Activated CD4-positive, alpha-beta T cell treated with anti-CD3 and anti-CD28 coated beads, Interleukin-2, amount 50 U/mL, for 4 hours (primary cell): ENCODE measurements at regions not wholly inside any gene's neighbourhood (a gene's known extent, or its start where the extent isn't known, plus 50 kb on each side); places are given as distances from the start of the nearest gene placed in this dataset.

ENCODE experiments used
- DNase-seq, 2 experiments: peaks; one replicate each; pipeline ENCODE4 v3.0.0-alpha.2; 2020

DNA sequence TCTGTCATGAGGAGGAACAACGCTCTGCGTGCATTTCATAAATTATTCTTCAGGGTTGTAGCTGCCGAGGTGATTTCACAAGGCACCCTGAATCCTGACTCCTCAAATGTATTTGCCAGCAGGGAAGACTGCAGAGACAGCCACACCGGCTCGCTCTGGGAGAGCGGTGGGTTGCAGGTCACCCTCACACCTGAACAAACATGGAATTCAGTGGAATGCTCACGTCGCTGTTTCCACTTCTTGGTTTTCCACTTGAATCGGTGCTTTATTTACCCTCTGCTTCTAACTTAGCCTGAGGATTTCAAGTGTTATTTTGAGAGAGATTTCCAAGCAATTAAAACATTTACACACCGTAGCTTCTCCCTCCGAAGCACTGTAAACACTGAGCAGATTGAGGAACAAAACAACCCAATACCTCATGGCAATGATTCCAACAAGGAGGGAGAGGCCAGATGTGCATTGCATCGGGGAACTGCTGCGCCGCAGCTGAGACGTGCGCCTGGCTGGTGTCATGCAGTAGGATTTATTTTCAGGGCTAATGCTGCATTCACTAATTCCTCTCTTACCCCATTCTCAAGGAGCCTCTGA, 59.5 kb upstream of the GGTLC1 start:
- DNase-seq: no peak

GRCh38 chr20:24046888-24047287, 58.3 kb upstream of the GGTLC1 start:
- DNase-seq: no peak

- DNase-seq: no peak
These were observed 57.2 kb upstream of the GGTLC1 start for GRCh38 chr20:24045621-24046318.

DNA sequence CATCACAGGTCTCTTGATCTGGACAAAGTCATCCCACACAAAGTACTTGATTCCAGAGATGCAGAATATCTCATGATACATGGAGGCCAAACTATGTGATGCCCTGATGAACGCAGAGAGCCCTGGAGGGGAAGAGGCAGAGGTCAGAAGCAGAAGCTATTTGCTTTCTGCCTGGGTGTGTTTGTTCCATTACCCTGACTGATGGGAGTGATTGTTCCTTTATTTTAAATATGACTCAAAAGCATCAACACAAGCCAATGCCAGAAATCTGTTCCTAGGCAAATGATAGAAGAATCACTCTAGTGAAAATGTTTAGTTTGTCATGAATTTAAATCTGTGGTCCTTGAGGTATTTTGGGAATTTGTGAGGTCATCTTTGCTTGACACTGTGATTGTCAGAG, 54.7 kb upstream of the GGTLC1 start:
- DNase-seq: no peak

GRCh38 chr20:24042646-24043045, 54.1 kb upstream of the GGTLC1 start:
- no peak for DNase-seq

DNA sequence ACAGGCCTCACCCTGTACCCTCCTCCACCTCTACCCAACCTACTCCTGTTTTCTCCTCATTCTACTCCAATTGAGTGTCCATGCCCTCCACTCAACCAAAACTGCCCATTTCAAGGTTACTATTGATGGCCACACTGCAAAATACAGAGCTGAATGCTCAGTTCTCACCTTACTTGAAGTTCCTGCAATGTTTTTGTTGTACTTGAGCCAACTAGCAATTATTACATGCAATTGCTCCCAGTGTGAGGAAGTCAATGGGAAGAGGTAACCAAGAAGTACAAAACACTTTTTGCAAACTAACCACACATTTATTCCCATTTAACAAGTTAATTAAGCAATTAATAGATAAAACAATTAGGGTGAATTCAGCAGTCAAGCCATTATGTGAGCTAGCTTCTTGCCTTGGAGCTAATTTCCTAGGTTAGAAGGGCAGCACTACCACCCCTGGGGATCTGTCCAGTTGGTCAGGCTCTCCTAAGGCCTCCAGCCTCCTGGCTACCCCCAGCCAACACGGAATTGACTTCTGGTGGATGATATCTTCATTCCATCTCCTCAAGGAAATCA, 52.4 kb upstream of the GGTLC1 start:
- DNase-seq: no peak

- DNase-seq: no peak
These were observed 50.6 kb upstream of the GGTLC1 start for GRCh38 chr20:24039196-24039595.
